SK-N-SH (cell line): ENCODE measurements at regions not wholly inside any gene's neighbourhood (a gene's known extent, or its start where the extent isn't known, plus 50 kb on each side); places are given as distances from the start of the nearest gene placed in this dataset.

Experiments used
- CTCF ChIA-PET: fragments of 300-600, 350-600 bp; formaldehyde crosslinking; extraction: SDS; loops from one replicate; lab custom pipeline; 2021; lab: Yijun Ruan, JAX
- POLR2A ChIA-PET: fragments of 350-600 bp; sonication (Branson Sonifier 250); formaldehyde crosslinking; extraction: SDS; loops from one replicate; lab custom pipeline; 2020; ENCODE audit warnings: antibody characterized with exemption, inconsistent platforms; lab: Yijun Ruan, JAX
- DNase-seq: peaks from one replicate; pipeline ENCODE4 v3.0.0; 2012
- H2AFZ ChIP-seq: fragments of 200-600 bp; sonication (generic); 2 replicates; pipeline ENCODE4 v1.8.1; 2016; ENCODE audit warnings: antibody characterized with exemption, mild to moderate bottlenecking, low read depth
- H3F3A ChIP-seq: fragments of 200-600 bp; sonication (generic); replicated peaks from 2 replicates; pipeline ENCODE3; 2016; ENCODE audit warnings: antibody characterized with exemption, mild to moderate bottlenecking; ENCODE audit not compliant: insufficient read depth
- H3K27ac ChIP-seq, 2 experiments: fragments of 200-500 bp in 1 of 2; fragments of 200-600 bp in 1 of 2; sonication (Bioruptor generic) in 1 of 2; sonication (generic), shearing (Covaris generic) in 1 of 2; 2 replicates each; pipeline versions ENCODE4 v1.5.1 to v1.6.1; 2014 to 2016; ENCODE audit warnings: low read depth in 2 of 2, inconsistent platforms in 1 of 2, low read length in 1 of 2, mild to moderate bottlenecking in 1 of 2, mixed read lengths in 1 of 2
- H3K27me3 ChIP-seq: fragments of 200-600 bp; sonication (generic), shearing (Covaris generic); 2 replicates; pipeline ENCODE4 v1.6.1; 2016; ENCODE audit warnings: mixed run types; ENCODE audit not compliant: insufficient read depth
- H3K36me3 ChIP-seq, 2 experiments: fragments of 200-500 bp in 1 of 2; fragments of 200-600 bp in 1 of 2; sonication (Bioruptor generic) in 1 of 2; sonication (generic) in 1 of 2; replicated peaks in 1 of 2; 2 replicates each; pipeline versions ENCODE3 to v1.5.1; 2014 to 2016; ENCODE audit warnings: low read length in 1 of 2, mild to moderate bottlenecking in 1 of 2; ENCODE audit not compliant: insufficient read depth in 2 of 2, control insufficient read depth in 1 of 2
- H3K4me1 ChIP-seq, 2 experiments: fragments of 200-500 bp in 1 of 2; fragments of 200-600 bp in 1 of 2; sonication (Bioruptor generic) in 1 of 2; sonication (generic), shearing (Covaris generic) in 1 of 2; 2 replicates each; pipeline versions ENCODE4 v1.5.1 to v1.6.1; 2014 to 2016; ENCODE audit warnings: low read depth in 1 of 2, low read length in 1 of 2, mixed run types in 1 of 2; ENCODE audit not compliant: insufficient read depth in 2 of 2, control insufficient read depth in 1 of 2
- H3K4me2 ChIP-seq: fragments of 200-600 bp; sonication (generic), shearing (Covaris generic); 2 replicates; pipeline ENCODE4 v1.6.1; 2017; ENCODE audit warnings: mixed run types
- H3K4me3 ChIP-seq, 2 experiments: fragments of 200-500 bp in 1 of 2; fragments of 200-600 bp in 1 of 2; sonication (Bioruptor generic) in 1 of 2; sonication (generic), shearing (Covaris generic) in 1 of 2; 2 replicates each; pipeline versions ENCODE4 v1.5.1 to v1.8.1; 2014 to 2016; ENCODE audit warnings: low read depth in 2 of 2, inconsistent platforms in 1 of 2, low read length in 1 of 2, mild to moderate bottlenecking in 1 of 2, mixed read lengths in 1 of 2, moderate library complexity in 1 of 2
- H3K79me2 ChIP-seq: fragments of 200-600 bp; sonication (generic); 2 replicates; pipeline ENCODE4 v1.8.1; 2017; ENCODE audit warnings: mild to moderate bottlenecking; ENCODE audit not compliant: insufficient read depth
- H3K9ac ChIP-seq: fragments of 200-600 bp; sonication (generic); 2 replicates; pipeline ENCODE4 v1.6.1; 2017; ENCODE audit warnings: mixed run types
- H3K9me2 ChIP-seq: fragments of 200-600 bp; sonication (generic); 2 replicates; pipeline ENCODE4 v1.6.1; 2017; ENCODE audit warnings: mixed run types
- H3K9me3 ChIP-seq: fragments of 200-600 bp; sonication (generic); 2 replicates; pipeline ENCODE4 v1.6.1; 2017; ENCODE audit warnings: mixed run types, mild to moderate bottlenecking, moderate library complexity
- H4K20me1 ChIP-seq: fragments of 200-600 bp; sonication (generic); 2 replicates; pipeline ENCODE4 v1.6.1; 2017; ENCODE audit warnings: mild to moderate bottlenecking, mixed run types; ENCODE audit not compliant: insufficient read depth
- CHD2 ChIP-seq: fragments of 150-350 bp; IDR thresholded peaks from 2 replicates; pipeline ENCODE4 v1.6.1; 2018; ENCODE audit warnings: low read length; ENCODE audit not compliant: partially characterized antibody
- EP300 ChIP-seq, 2 experiments: IDR thresholded peaks; 2 replicates each; pipeline versions ENCODE4 v1.4.0 to v1.6.1; 2012; ENCODE audit warnings: borderline replicate concordance in 1 of 2, low read depth in 1 of 2, low read length in 1 of 2
- EZH2phosphoT487 ChIP-seq: fragments of 200-600 bp; sonication (generic); IDR thresholded peaks from 2 replicates; pipeline ENCODE4 v1.6.1; 2017; ENCODE audit warnings: low read depth, mixed run types, mild to moderate bottlenecking, antibody characterized with exemption, moderate library complexity, borderline replicate concordance
- FOSL2 ChIP-seq: IDR thresholded peaks from 2 replicates; pipeline ENCODE4 v1.4.0; 2012; ENCODE audit warnings: low read depth, mild to moderate bottlenecking, moderate library complexity, borderline replicate concordance
- FOXJ3 ChIP-seq: sonication (generic); formaldehyde crosslinking; IDR thresholded peaks from 2 replicates; pipeline ENCODE4 v1.5.1; 2020; ENCODE audit warnings: mild to moderate bottlenecking, missing genetic modification reagents
- FOXM1 ChIP-seq: IDR thresholded peaks from 2 replicates; pipeline ENCODE4 v1.4.0; 2012; ENCODE audit warnings: low read depth, mild to moderate bottlenecking
- MEF2A ChIP-seq: IDR thresholded peaks from 2 replicates; pipeline ENCODE4 v1.4.0; 2012; ENCODE audit warnings: low read depth, borderline replicate concordance
- NRF1 ChIP-seq: IDR thresholded peaks from 2 replicates; pipeline ENCODE4 v1.6.1; 2012; ENCODE audit warnings: low read depth, mild to moderate bottlenecking, low read length
- POLR2AphosphoS5 ChIP-seq: IDR thresholded peaks from 2 replicates; pipeline ENCODE4 v1.6.1; 2012; ENCODE audit warnings: low read depth, low read length
- RAD21 ChIP-seq: IDR thresholded peaks from 2 replicates; pipeline ENCODE4 v1.6.1; 2012; ENCODE audit warnings: mild to moderate bottlenecking, low read length
- RFX5 ChIP-seq: IDR thresholded peaks from 2 replicates; pipeline ENCODE4 v1.6.1; 2012; ENCODE audit warnings: mild to moderate bottlenecking, improper control_type of control experiment, low read length
- SIN3A ChIP-seq: IDR thresholded peaks from 2 replicates; pipeline ENCODE4 v1.6.1; 2012; ENCODE audit warnings: low read depth, mild to moderate bottlenecking, low read length, moderate library complexity, borderline replicate concordance
- SMC3 ChIP-seq: IDR thresholded peaks from 2 replicates; pipeline ENCODE4 v1.6.1; 2012; ENCODE audit warnings: low read depth, low read length, improper control_type of control experiment
- TAF1 ChIP-seq: IDR thresholded peaks from 2 replicates; pipeline ENCODE4 v1.6.1; 2012; ENCODE audit warnings: low read depth, mild to moderate bottlenecking, low read length, moderate library complexity, borderline replicate concordance
- TCF12 ChIP-seq: IDR thresholded peaks from 2 replicates; pipeline ENCODE4 v1.4.0; 2012
- TEAD4 ChIP-seq: IDR thresholded peaks from 2 replicates; pipeline ENCODE4 v1.4.0; 2012; ENCODE audit warnings: mild to moderate bottlenecking, borderline replicate concordance; ENCODE audit not compliant: insufficient read depth
- WGBS: methylation state at CpG from one replicate; pipeline ENCODE4 v1.1.6; 2017; ENCODE audit warnings: low lambda C conversion rate; 5-methylcytosine and 5-hydroxymethylcytosine counted together
- TF ChIP-seq, protein P1 (sequence below): fragments of 200-600 bp; sonication (generic); IDR thresholded peaks from 2 replicates; pipeline ENCODE4 v1.6.1; 2017; ENCODE audit warnings: antibody characterized with exemption, mild to moderate bottlenecking, moderate library complexity
- TF ChIP-seq, protein P2 (sequence below): fragments of 150-350 bp; IDR thresholded peaks from 2 replicates; pipeline ENCODE4 v1.6.1; 2017; ENCODE audit warnings: antibody characterized with exemption, low read length, low read depth, borderline replicate concordance
- TF ChIP-seq, protein P3 (sequence below): IDR thresholded peaks from 2 replicates; pipeline ENCODE4; 2012

DNA sequence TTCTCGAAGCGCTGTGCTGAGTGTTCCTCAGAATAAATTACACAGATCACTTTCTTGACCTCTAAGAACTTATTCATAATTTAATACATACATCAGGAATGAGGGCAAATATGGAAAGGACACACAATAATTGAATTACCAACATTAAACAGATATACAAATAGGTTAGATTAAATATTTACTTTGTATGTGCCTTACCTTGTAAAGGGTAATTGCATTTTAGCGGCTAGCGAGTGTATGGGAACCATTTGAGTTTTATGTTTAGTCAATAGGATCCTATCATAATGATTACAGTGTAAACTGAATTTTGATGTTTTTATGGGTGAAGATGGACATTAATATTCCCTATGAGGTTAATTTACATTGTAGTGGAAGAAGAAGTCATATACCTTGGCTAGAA lies 1187.1 kb upstream of the WWC1 start:
- Histone ChIP-seq H2AFZ (no peak overlapping the region), H3K9me3 (no peaks in the 10 kb centered on the region), H3K36me3 (no peaks in the 10 kb centered on the region), H3F3A (no peaks in the 10 kb centered on the region), H4K20me1 (no peaks in the 10 kb centered on the region), H3K27ac (no peak overlapping the region), H3K79me2 (no peaks in the 10 kb centered on the region), H3K9ac (no peak overlapping the region), H3K27me3 (no peaks in the 10 kb centered on the region), H3K9me2 (no peaks in the 10 kb centered on the region), H3K4me3 (no peak overlapping the region), H3K4me2 (no peak overlapping the region), H3K4me1 (no peaks in the 10 kb centered on the region; a peak in 1 of 4 replicates)
- 52% methylated on average over 4 of the region's 4 CpGs for WGBS
- TF ChIP-seq, protein P1, sequence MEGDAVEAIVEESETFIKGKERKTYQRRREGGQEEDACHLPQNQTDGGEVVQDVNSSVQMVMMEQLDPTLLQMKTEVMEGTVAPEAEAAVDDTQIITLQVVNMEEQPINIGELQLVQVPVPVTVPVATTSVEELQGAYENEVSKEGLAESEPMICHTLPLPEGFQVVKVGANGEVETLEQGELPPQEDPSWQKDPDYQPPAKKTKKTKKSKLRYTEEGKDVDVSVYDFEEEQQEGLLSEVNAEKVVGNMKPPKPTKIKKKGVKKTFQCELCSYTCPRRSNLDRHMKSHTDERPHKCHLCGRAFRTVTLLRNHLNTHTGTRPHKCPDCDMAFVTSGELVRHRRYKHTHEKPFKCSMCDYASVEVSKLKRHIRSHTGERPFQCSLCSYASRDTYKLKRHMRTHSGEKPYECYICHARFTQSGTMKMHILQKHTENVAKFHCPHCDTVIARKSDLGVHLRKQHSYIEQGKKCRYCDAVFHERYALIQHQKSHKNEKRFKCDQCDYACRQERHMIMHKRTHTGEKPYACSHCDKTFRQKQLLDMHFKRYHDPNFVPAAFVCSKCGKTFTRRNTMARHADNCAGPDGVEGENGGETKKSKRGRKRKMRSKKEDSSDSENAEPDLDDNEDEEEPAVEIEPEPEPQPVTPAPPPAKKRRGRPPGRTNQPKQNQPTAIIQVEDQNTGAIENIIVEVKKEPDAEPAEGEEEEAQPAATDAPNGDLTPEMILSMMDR: no peak
- ChIA-PET CTCF (interaction anchor here (0.6 kb wide), 1 partner anchor 520 kb away, joined by 3 read pairs; no protein-coding TSS in a partner anchor), POLR2A (no interaction called here)
- no peak for DNase-seq

DNA sequence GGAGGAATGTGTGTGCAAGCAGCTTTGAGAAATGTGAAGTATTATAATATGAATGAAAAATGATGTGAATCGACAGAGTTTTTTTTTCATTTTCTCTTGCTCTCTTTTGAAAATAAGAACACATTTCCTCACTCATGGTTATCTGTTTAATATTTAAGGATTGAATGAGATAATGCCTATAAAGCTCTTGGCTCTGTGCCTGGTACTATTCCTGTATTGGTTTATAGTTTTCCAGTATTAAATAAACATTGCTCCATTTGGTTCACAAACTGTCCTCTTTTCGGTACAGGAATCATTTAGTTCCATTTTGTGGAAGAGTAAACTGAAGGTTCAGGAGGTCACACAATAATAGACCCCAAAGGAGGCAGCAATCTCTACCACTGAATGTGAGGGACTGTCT lies 1185.5 kb upstream of the WWC1 start:
- no peak for DNase-seq
- no peaks in the 10 kb centered on the region for H3F3A ChIP-seq

DNA sequence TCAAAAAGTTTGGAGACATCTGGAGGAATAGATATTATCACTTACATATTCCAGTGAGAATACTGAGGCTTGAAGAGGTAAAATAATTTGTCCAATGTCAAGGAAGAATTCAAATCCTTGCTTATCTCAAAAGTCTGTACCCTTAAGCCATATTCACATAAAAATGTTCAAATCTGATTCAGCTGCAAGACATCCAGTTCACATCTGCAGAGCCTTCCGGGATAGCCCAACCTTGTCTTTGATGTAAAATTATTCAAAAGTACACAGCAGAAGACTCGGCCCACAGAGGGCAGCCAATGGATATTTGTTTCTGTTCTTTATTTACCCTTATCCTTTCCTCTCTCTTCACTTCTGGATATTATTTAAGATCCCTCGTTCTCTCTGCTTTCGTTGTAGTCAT lies 1183.8 kb upstream of the WWC1 start:
- Histone ChIP-seq H3K79me2 (no peaks in the 10 kb centered on the region), H3K36me3 (no peaks in the 10 kb centered on the region), H3F3A (no peaks in the 10 kb centered on the region), H3K4me3 (no peak overlapping the region), H3K9ac (no peak overlapping the region), H3K4me2 (no peak overlapping the region), H3K9me3 (no peaks in the 10 kb centered on the region), H3K27me3 (no peaks in the 10 kb centered on the region), H3K4me1 (no peaks in the 10 kb centered on the region; a peak in 1 of 4 replicates), H3K9me2 (no peaks in the 10 kb centered on the region), H3K27ac (no peak overlapping the region), H2AFZ (no peak overlapping the region), H4K20me1 (no peaks in the 10 kb centered on the region)
- DNase-seq: no peak
- TF ChIP-seq NRF1 (no peak), POLR2AphosphoS5 (no peak), TEAD4 (no peak), TCF12 (no peak), MEF2A (no peak), FOXJ3 (CRISPR knock-in tag) (no peak), CHD2 (no peak), SMC3 (no peak), FOSL2 (no peak), SIN3A (no peak)
- TF ChIP-seq, protein P2, sequence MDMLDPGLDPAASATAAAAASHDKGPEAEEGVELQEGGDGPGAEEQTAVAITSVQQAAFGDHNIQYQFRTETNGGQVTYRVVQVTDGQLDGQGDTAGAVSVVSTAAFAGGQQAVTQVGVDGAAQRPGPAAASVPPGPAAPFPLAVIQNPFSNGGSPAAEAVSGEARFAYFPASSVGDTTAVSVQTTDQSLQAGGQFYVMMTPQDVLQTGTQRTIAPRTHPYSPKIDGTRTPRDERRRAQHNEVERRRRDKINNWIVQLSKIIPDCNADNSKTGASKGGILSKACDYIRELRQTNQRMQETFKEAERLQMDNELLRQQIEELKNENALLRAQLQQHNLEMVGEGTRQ: no peak
- ChIA-PET POLR2A (no interaction called here), CTCF (no interaction called here)
- 56% methylated on average over 4 of the region's 4 CpGs for whole genome bisulfite sequencing

More for the DNA sequence above, 1185.5 kb upstream of the WWC1 start:
- CTCF ChIA-PET: no interaction called here
- H3K9ac ChIP-seq: no peak overlapping the region
- 27% methylated on average over 2 of the region's 2 CpGs for WGBS
- H3K27me3 ChIP-seq: no peaks in the 10 kb centered on the region
- no peak overlapping the region for H3K4me3 ChIP-seq
- H3K79me2 ChIP-seq: no peaks in the 10 kb centered on the region
- H3K36me3 ChIP-seq: no peaks in the 10 kb centered on the region
- no peaks in the 10 kb centered on the region for H3K9me2 ChIP-seq
- POLR2A ChIA-PET: no interaction called here
- H4K20me1 ChIP-seq: no peaks in the 10 kb centered on the region
- no peak overlapping the region for H2AFZ ChIP-seq
- H3K9me3 ChIP-seq: no peaks in the 10 kb centered on the region
- no peaks in the 10 kb centered on the region; a peak in 1 of 4 replicates for H3K4me1 ChIP-seq
- H3K4me2 ChIP-seq: no peak overlapping the region
- no peak overlapping the region for H3K27ac ChIP-seq
- TF ChIP-seq, protein P3, sequence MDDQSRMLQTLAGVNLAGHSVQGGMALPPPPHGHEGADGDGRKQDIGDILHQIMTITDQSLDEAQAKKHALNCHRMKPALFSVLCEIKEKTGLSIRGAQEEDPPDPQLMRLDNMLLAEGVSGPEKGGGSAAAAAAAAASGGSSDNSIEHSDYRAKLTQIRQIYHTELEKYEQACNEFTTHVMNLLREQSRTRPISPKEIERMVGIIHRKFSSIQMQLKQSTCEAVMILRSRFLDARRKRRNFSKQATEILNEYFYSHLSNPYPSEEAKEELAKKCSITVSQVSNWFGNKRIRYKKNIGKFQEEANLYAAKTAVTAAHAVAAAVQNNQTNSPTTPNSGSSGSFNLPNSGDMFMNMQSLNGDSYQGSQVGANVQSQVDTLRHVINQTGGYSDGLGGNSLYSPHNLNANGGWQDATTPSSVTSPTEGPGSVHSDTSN: no peak
- no peak for TF ChIP-seq SMC3
- no peak for TF ChIP-seq EP300 (IDR thresholded peaks at IDR 0.05; ENCODE audit: borderline replicate concordance in 1 of 2, low read depth in 1 of 2, low read length in 1 of 2)
- no peak for TF ChIP-seq RAD21
- TF ChIP-seq SIN3A: no peak
- no peak for TF ChIP-seq EZH2phosphoT487
- no peak for TF ChIP-seq TCF12
- no peak for TF ChIP-seq RFX5
- no peak for TF ChIP-seq TAF1
- no peak for TF ChIP-seq FOXM1
- TF ChIP-seq, all 33 proteins: peak for 0
